MM.1S (cell line): ENCODE measurements at regions not wholly inside any gene's neighbourhood (a gene's known extent, or its start where the extent isn't known, plus 50 kb on each side); places are given as distances from the start of the nearest gene placed in this dataset.

Experiments
- CTCF ChIP-seq: fragments of 300-600 bp; sonication (generic); IDR thresholded peaks from 2 replicates; pipeline ENCODE4 v1.5.1; 2016; ENCODE audit warnings: antibody characterized with exemption, low read length, mixed read lengths
- EZH2 ChIP-seq: fragments of 300-600 bp; sonication (generic); optimal IDR thresholded peaks from 2 replicates; pipeline ENCODE3; 2017; ENCODE audit warnings: low read depth, mild to moderate bottlenecking, antibody characterized with exemption, low read length, mixed read lengths
- EZH2phosphoT487 ChIP-seq: fragments of 300-600 bp; sonication (generic); IDR thresholded peaks from 2 replicates; pipeline ENCODE4 v1.6.1; 2018; ENCODE audit warnings: antibody characterized with exemption, low read length

GRCh38 chr3:34015204-34016142 is 217.0 kb downstream of the PDCD6IP start:
- TF ChIP-seq CTCF = peak; percentile 12; the same call in 1 of the 2 replicates
- TF ChIP-seq EZH2phosphoT487 = no peak
- no peak for TF ChIP-seq EZH2
